GM18508 (cell line): ENCODE measurements at regions not wholly inside any gene's neighbourhood (a gene's known extent, or its start where the extent isn't known, plus 50 kb on each side); places are given as distances from the start of the nearest gene placed in this dataset.
"Not testable (repeated sequence)": the region's sequence is repeated elsewhere in the genome, so short reads cannot be mapped to it uniquely, and the experiment has no call there.

Experiments used
- ATAC-seq: cut with Tn5 transposase; IDR thresholded peaks from one replicate; pipeline ENCODE4 v1.9.1; 2021; ENCODE audit warnings: moderate number of reproducible peaks; ENCODE audit not compliant: insufficient read depth, unreplicated experiment

GRCh38 chr2:153311432-153311831 lies 167.1 kb downstream of the RPRM start:
- ATAC-seq, result no peak

GRCh38 chr2:153308466-153308865 lies 170.1 kb downstream of the RPRM start:
- ATAC-seq, result no peak

GRCh38 chr2:153307223-153307622 lies 171.3 kb downstream of the RPRM start:
- ATAC-seq, result no peak

GRCh38 chr2:153299809-153300208 lies 178.8 kb downstream of the RPRM start:
- ATAC-seq, result no peak

GRCh38 chr2:153299217-153299616 lies 179.3 kb downstream of the RPRM start:
- ATAC-seq, result no peak

GRCh38 chr2:153294199-153294786 lies 184.3 kb downstream of the RPRM start:
- no peak for ATAC-seq

- ATAC-seq, result no peak
Measured at GRCh38 chr2:153291718-153292117, 186.8 kb downstream of the RPRM start.

GRCh38 chr2:153287109-153287801 lies 191.3 kb downstream of the RPRM start:
- ATAC-seq, result peak; percentile 46

GRCh38 chr2:153268941-153269461 lies 209.6 kb downstream of the RPRM start:
- ATAC-seq, result no peak

- ATAC-seq, result not testable (repeated sequence)
Measured at GRCh38 chr2:153256876-153257275, 221.7 kb downstream of the RPRM start.

- not testable (repeated sequence) for ATAC-seq
Measured at GRCh38 chr2:153246636-153247035, 231.9 kb downstream of the RPRM start.

- ATAC-seq, result peak; percentile 95
Measured at GRCh38 chr2:153235516-153235915, 243.0 kb downstream of the RPRM start.

- no peak for ATAC-seq
Measured at GRCh38 chr2:153232464-153232863, 246.1 kb downstream of the RPRM start.

GRCh38 chr2:153230977-153231376 lies 247.6 kb downstream of the RPRM start:
- no peak for ATAC-seq

- no peak for ATAC-seq
Measured at GRCh38 chr2:153228904-153229303, 249.7 kb downstream of the RPRM start.

- no peak for ATAC-seq
Measured at GRCh38 chr2:153227981-153228380, 250.6 kb downstream of the RPRM start.

- no peak for ATAC-seq
Measured at GRCh38 chr2:153222231-153223165, 256.1 kb downstream of the RPRM start.

GRCh38 chr2:153221506-153221905 lies 257.1 kb downstream of the RPRM start:
- no peak for ATAC-seq

GRCh38 chr2:153221087-153221486 lies 257.5 kb downstream of the RPRM start:
- no peak for ATAC-seq

- no peak for ATAC-seq
Measured at GRCh38 chr2:153218851-153219250, 259.7 kb downstream of the RPRM start.

- no peak for ATAC-seq
Measured at GRCh38 chr2:153214337-153214736, 264.2 kb downstream of the RPRM start.
